Liver (tissue), 8 donors: ENCODE measurements at regions not wholly inside any gene's neighbourhood (a gene's known extent, or its start where the extent isn't known, plus 50 kb on each side); places are given as distances from the start of the nearest gene placed in this dataset.

ENCODE experiments used
- DNase-seq: peaks from one replicate; pipeline ENCODE4 v3.0.0-alpha.2; 2017; ENCODE audit warnings: low spot score
- H3K27ac ChIP-seq, 2 donors: one replicate each; pipeline ENCODE4 v1.7.0; 2013; ENCODE audit warnings: inconsistent platforms in 2 of 2, low read length in 2 of 2, control low read depth in 1 of 2, low read depth in 1 of 2, mild to moderate bottlenecking in 1 of 2
- H3K27me3 ChIP-seq, 4 donors: one replicate each; pipeline versions ENCODE4 v1.6.1 to v1.7.0; 2013; ENCODE audit warnings: low read length in 3 of 4, inconsistent platforms in 1 of 4, mild to moderate bottlenecking in 1 of 4, moderate library complexity in 1 of 4; ENCODE audit not compliant: control insufficient read depth in 4 of 4, insufficient read depth in 4 of 4
- H3K36me3 ChIP-seq, 4 donors: one replicate each; pipeline versions ENCODE4 v1.6.1 to v1.7.0; 2013; ENCODE audit warnings: low read length in 3 of 4, mild to moderate bottlenecking in 3 of 4, low read depth in 1 of 4, moderate library complexity in 1 of 4; ENCODE audit not compliant: control insufficient read depth in 4 of 4, insufficient read depth in 3 of 4
- H3K4me1 ChIP-seq, 4 donors: one replicate each; pipeline versions ENCODE4 v1.6.1 to v1.7.0; 2013; ENCODE audit warnings: low read length in 3 of 4, mild to moderate bottlenecking in 3 of 4, moderate library complexity in 1 of 4; ENCODE audit not compliant: control insufficient read depth in 4 of 4, insufficient read depth in 4 of 4
- H3K4me3 ChIP-seq, 3 donors: one replicate each; pipeline versions ENCODE4 v1.6.1 to v1.7.0; 2013; ENCODE audit warnings: low read length in 3 of 3, control low read depth in 1 of 3, low read depth in 1 of 3, mild to moderate bottlenecking in 1 of 3
- H3K9ac ChIP-seq, 2 donors: one replicate each; pipeline ENCODE4 v1.7.0; 2013; ENCODE audit warnings: low read length in 2 of 2, mild to moderate bottlenecking in 2 of 2, moderate library complexity in 2 of 2, control low read depth in 1 of 2, low read depth in 1 of 2
- H3K9me3 ChIP-seq, 4 donors: one replicate each; pipeline versions ENCODE4 v1.6.1 to v1.7.0; 2013; ENCODE audit warnings: low read length in 3 of 4; ENCODE audit not compliant: control insufficient read depth in 4 of 4
- ATF3 ChIP-seq: IDR thresholded peaks from 2 replicates; pipeline ENCODE4 v1.6.1; 2016; ENCODE audit warnings: antibody characterized with exemption
- EGR1 ChIP-seq, 2 donors: IDR thresholded peaks; 2 replicates each; pipeline ENCODE4 v1.6.1; 2016 to 2018; ENCODE audit warnings: antibody characterized with exemption in 2 of 2, low read depth in 2 of 2
- FOXA1 ChIP-seq: IDR thresholded peaks from 2 replicates; pipeline ENCODE4 v1.6.1; 2016; ENCODE audit warnings: antibody characterized with exemption
- FOXA2 ChIP-seq: IDR thresholded peaks from 2 replicates; pipeline ENCODE4 v1.6.1; 2016; ENCODE audit warnings: antibody characterized with exemption
- GABPA ChIP-seq, 2 donors: IDR thresholded peaks in 1 of 2; conservative IDR thresholded peaks in 1 of 2; 2 replicates each; pipeline ENCODE4 v1.6.1; 2016; ENCODE audit warnings: antibody characterized with exemption in 2 of 2, mild to moderate bottlenecking in 1 of 2, moderate library complexity in 1 of 2
- HNF4G ChIP-seq: IDR thresholded peaks from 2 replicates; pipeline ENCODE4 v1.6.1; 2016; ENCODE audit warnings: antibody characterized with exemption
- REST ChIP-seq: IDR thresholded peaks from 2 replicates; pipeline ENCODE4 v1.6.1; 2016; ENCODE audit warnings: antibody characterized with exemption, mild to moderate bottlenecking
- YY1 ChIP-seq: IDR thresholded peaks from 2 replicates; pipeline ENCODE4 v1.6.1; 2016; ENCODE audit warnings: antibody characterized with exemption, mild to moderate bottlenecking
- WGBS: extraction: QIAGEN DNeasy Blood & Tissue Kit; methylation state at CpG from one replicate; pipeline ENCODE4 v1.1.7; 2013; 5-methylcytosine and 5-hydroxymethylcytosine counted together
- TF ChIP-seq, protein P1 (sequence below): IDR thresholded peaks from 2 replicates; pipeline ENCODE4 v1.6.1; 2016; ENCODE audit warnings: antibody characterized with exemption
- TF ChIP-seq, protein P2 (sequence below): fragments of 150-350 bp; IDR thresholded peaks from 2 replicates; pipeline ENCODE4 v1.5.1; 2017; ENCODE audit warnings: improper control_type of control experiment, low read depth, low read length; ENCODE audit not compliant: missing input control
- TF ChIP-seq, protein P3 (sequence below): IDR thresholded peaks from 2 replicates; pipeline ENCODE4 v1.6.1; 2016; ENCODE audit warnings: antibody characterized with exemption
- donor health status: healthy.
- donor health status: healthy.
- donor health status: healthy.
- donor health status: healthy.
- donor health status: healthy.

GRCh38 chr16:51313198-51313597 lies 162.1 kb upstream of the SALL1 start:
- no peaks in the 10 kb centered on the region for H3K4me1 ChIP-seq
- H3K27me3 ChIP-seq, result no peaks in the 10 kb centered on the region
- no peak overlapping the region for H3K27ac ChIP-seq
- H3K9ac ChIP-seq, result no peak overlapping the region
- no peaks in the 10 kb centered on the region for H3K36me3 ChIP-seq
- no peak for DNase-seq
- H3K4me3 ChIP-seq, result no peak overlapping the region
- TF ChIP-seq HNF4G (no peak), FOXA1 (no peak), GABPA (IDR thresholded peaks at IDR 0.05 in 1 of 2, conservative IDR thresholded peaks at IDR 0.05 in 1 of 2) (no peak), ATF3 (no peak), EGR1 (IDR thresholded peaks at IDR 0.05; ENCODE audit: low read depth in 2 of 2) (no peak), REST (no peak)
- TF ChIP-seq, protein P1, sequence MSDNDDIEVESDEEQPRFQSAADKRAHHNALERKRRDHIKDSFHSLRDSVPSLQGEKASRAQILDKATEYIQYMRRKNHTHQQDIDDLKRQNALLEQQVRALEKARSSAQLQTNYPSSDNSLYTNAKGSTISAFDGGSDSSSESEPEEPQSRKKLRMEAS, result no peak
- TF ChIP-seq, protein P2, sequence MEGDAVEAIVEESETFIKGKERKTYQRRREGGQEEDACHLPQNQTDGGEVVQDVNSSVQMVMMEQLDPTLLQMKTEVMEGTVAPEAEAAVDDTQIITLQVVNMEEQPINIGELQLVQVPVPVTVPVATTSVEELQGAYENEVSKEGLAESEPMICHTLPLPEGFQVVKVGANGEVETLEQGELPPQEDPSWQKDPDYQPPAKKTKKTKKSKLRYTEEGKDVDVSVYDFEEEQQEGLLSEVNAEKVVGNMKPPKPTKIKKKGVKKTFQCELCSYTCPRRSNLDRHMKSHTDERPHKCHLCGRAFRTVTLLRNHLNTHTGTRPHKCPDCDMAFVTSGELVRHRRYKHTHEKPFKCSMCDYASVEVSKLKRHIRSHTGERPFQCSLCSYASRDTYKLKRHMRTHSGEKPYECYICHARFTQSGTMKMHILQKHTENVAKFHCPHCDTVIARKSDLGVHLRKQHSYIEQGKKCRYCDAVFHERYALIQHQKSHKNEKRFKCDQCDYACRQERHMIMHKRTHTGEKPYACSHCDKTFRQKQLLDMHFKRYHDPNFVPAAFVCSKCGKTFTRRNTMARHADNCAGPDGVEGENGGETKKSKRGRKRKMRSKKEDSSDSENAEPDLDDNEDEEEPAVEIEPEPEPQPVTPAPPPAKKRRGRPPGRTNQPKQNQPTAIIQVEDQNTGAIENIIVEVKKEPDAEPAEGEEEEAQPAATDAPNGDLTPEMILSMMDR, result no peak
- TF ChIP-seq, protein P3, sequence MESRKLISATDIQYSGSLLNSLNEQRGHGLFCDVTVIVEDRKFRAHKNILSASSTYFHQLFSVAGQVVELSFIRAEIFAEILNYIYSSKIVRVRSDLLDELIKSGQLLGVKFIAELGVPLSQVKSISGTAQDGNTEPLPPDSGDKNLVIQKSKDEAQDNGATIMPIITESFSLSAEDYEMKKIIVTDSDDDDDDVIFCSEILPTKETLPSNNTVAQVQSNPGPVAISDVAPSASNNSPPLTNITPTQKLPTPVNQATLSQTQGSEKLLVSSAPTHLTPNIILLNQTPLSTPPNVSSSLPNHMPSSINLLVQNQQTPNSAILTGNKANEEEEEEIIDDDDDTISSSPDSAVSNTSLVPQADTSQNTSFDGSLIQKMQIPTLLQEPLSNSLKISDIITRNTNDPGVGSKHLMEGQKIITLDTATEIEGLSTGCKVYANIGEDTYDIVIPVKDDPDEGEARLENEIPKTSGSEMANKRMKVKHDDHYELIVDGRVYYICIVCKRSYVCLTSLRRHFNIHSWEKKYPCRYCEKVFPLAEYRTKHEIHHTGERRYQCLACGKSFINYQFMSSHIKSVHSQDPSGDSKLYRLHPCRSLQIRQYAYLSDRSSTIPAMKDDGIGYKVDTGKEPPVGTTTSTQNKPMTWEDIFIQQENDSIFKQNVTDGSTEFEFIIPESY, result no peak
- peaks cover 0 to 2% (median 0%) of the 10 kb centered on the region in 4 donors for H3K9me3 ChIP-seq
- WGBS, result 82% methylated on average over 2 of the region's 2 CpGs

- Histone ChIP-seq H3K27ac (no peak overlapping the region), H3K36me3 (no peaks in the 10 kb centered on the region), H3K4me1 (no peaks in the 10 kb centered on the region), H3K9me3 (peaks cover 0 to 2% (median 0%) of the 10 kb centered on the region in 4 donors), H3K4me3 (no peak overlapping the region), H3K27me3 (no peaks in the 10 kb centered on the region), H3K9ac (no peak overlapping the region)
- DNase-seq, result no peak
- 85% methylated on average over 2 of the region's 2 CpGs for WGBS
- no peak for TF ChIP-seq FOXA2
- TF ChIP-seq, protein P2, result no peak
- no peak for TF ChIP-seq YY1
Observed at GRCh38 chr16:51312363-51313150, 161.5 kb upstream of the SALL1 start.
